ENCODE measurements at regions not wholly inside any gene's neighbourhood (a gene's known extent, or its start where the extent isn't known, plus 50 kb on each side); places are given as distances from the start of the nearest gene placed in this dataset.

GRCh38 chr1:104932949-104933679, 1183.4 kb downstream of the AMY1C start:
- no peak for DNase-seq (ENCODE audit: low read depth in 2 of 2)
- H3K4me3 ChIP-seq (replicated peaks in 1 of 2; ENCODE audit: low read depth in 2 of 2, low read length in 2 of 2): no peak overlapping the region
- TF ChIP-seq CTCF (IDR thresholded peaks at IDR 0.05; ENCODE audit: low read depth, low read length): no peak

GRCh38 chr1:104933846-104934245, 1184.1 kb downstream of the AMY1C start:
- no peak for DNase-seq (ENCODE audit: low read depth in 2 of 2)
- H3K4me3 ChIP-seq (replicated peaks in 1 of 2; ENCODE audit: low read depth in 2 of 2, low read length in 2 of 2): no peak overlapping the region
- TF ChIP-seq CTCF (IDR thresholded peaks at IDR 0.05; ENCODE audit: low read depth, low read length): no peak

- no peak for DNase-seq (ENCODE audit: low read depth in 2 of 2)
- H3K4me3 ChIP-seq (replicated peaks in 1 of 2; ENCODE audit: low read depth in 2 of 2, low read length in 2 of 2): no peak overlapping the region
- no peak for TF ChIP-seq CTCF (IDR thresholded peaks at IDR 0.05; ENCODE audit: low read depth, low read length)
Measured at GRCh38 chr1:104945406-104945805, 1195.7 kb downstream of the AMY1C start.

- TF ChIP-seq CTCF (IDR thresholded peaks at IDR 0.05; ENCODE audit: low read depth, low read length): no peak
- DNase-seq (ENCODE audit: low read depth in 2 of 2): no peak
- H3K4me3 ChIP-seq (replicated peaks in 1 of 2; ENCODE audit: low read depth in 2 of 2, low read length in 2 of 2): no peak overlapping the region
Measured at GRCh38 chr1:104946558-104947210, 1197.0 kb downstream of the AMY1C start.

- no peak for TF ChIP-seq CTCF (IDR thresholded peaks at IDR 0.05; ENCODE audit: low read depth, low read length)
- DNase-seq (ENCODE audit: low read depth in 2 of 2): no peak
- no peak overlapping the region for H3K4me3 ChIP-seq (replicated peaks in 1 of 2; ENCODE audit: low read depth in 2 of 2, low read length in 2 of 2)
Measured at GRCh38 chr1:104953555-104953954, 1203.9 kb downstream of the AMY1C start.

GRCh38 chr1:104973516-104973915, 1223.8 kb downstream of the AMY1C start:
- H3K4me3 ChIP-seq (replicated peaks in 1 of 2; ENCODE audit: low read depth in 2 of 2, low read length in 2 of 2): no peak overlapping the region
- no peak for TF ChIP-seq CTCF (IDR thresholded peaks at IDR 0.05; ENCODE audit: low read depth, low read length)
- no peak for DNase-seq (ENCODE audit: low read depth in 2 of 2)

Data from cardiac fibroblast (primary cell).